MM.1S (cell line): ENCODE measurements at regions not wholly inside any gene's neighbourhood (a gene's known extent, or its start where the extent isn't known, plus 50 kb on each side); places are given as distances from the start of the nearest gene placed in this dataset.

Experiments used
- CTCF ChIP-seq: fragments of 300-600 bp; sonication (generic); IDR thresholded peaks from 2 replicates; pipeline ENCODE4 v1.5.1; 2016; ENCODE audit warnings: antibody characterized with exemption, low read length, mixed read lengths
- EZH2 ChIP-seq: fragments of 300-600 bp; sonication (generic); optimal IDR thresholded peaks from 2 replicates; pipeline ENCODE3; 2017; ENCODE audit warnings: low read depth, mild to moderate bottlenecking, antibody characterized with exemption, low read length, mixed read lengths

GRCh38 chr1:175794586-175794985 is 51.2 kb upstream of the TNR start:
- TF ChIP-seq CTCF (no peak), EZH2 (no peak)
